GM21529 (cell line): ENCODE measurements at regions not wholly inside any gene's neighbourhood (a gene's known extent, or its start where the extent isn't known, plus 50 kb on each side); places are given as distances from the start of the nearest gene placed in this dataset.
A peak's percentile ranks its signal among the peaks of the same experiment; 100 is the strongest.
"Not testable (repeated sequence)": the region's sequence is repeated elsewhere in the genome, so short reads cannot be mapped to it uniquely, and the experiment has no call there.

Experiments
- ATAC-seq: cut with Tn5 transposase; IDR thresholded peaks from one replicate; pipeline ENCODE4 v1.9.1; 2021; ENCODE audit not compliant: unreplicated experiment

GRCh38 chr6:80531681-80532619 is 425.5 kb downstream of the BCKDHB start:
- no peak for ATAC-seq

- ATAC-seq, result no peak
These were observed 423.6 kb downstream of the BCKDHB start for GRCh38 chr6:80530103-80530502.

- no peak for ATAC-seq
These were observed 421.6 kb downstream of the BCKDHB start for GRCh38 chr6:80528115-80528514.

- no peak for ATAC-seq
These were observed 421.1 kb downstream of the BCKDHB start for GRCh38 chr6:80527552-80528052.

- no peak for ATAC-seq
These were observed 417.1 kb downstream of the BCKDHB start for GRCh38 chr6:80523531-80523997.

DNA sequence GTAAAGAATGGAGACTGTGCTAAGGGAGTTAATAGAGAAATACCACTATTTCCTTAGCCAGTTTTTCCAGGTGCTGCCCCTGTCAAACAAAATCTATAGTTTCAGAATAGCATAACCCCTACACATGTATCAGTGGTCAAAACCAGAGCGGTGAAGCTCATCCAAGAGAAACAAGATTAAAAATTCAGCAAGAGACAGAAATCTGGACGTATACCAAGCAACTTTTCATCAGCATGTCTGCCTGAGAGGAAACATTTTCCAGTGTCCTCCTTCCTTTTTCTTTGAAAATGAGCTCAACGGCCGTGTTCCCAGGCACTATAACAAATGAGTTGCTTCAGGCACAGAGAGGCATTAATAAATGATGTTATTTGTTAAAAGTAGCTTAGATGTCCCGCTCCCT is 416.5 kb downstream of the BCKDHB start:
- no peak for ATAC-seq

GRCh38 chr6:80522576-80522975 is 416.1 kb downstream of the BCKDHB start:
- ATAC-seq, result no peak

DNA sequence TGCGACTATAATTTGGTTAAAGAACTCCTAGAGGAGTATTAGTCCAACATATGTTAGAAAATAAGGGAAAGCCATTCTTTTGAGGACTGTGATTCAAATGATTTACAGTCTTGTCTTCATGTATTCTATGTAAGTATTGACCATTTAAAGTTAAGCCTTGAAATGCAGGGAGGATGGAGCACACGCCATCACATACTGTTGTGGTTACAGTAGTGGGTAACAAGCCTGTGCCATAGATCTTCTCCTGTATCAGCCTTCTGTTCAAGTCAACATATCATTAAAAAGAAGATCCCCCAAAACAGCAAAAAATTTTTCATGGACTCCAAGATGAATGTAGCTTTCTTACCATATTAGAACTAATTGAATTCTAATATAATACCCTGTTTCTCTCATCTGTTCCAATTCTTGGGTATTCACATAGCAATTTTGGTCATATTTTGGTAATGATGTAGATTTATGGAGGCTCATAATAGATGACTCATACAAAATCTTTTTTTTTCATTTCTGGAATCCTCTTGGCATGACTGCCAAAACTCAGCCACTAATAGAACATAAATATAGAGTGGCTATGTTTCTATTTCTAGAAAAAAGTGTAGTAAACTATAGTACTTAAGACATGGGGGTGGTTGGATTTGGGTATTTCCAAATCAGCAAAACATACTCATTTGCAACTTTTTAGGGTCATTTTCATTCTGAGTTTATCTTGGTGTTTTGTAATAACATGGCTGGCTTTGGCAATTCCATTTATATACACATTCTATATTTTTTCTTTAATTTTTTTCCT is 413.5 kb downstream of the BCKDHB start:
- no peak for ATAC-seq

GRCh38 chr6:80517525-80517924 is 411.1 kb downstream of the BCKDHB start:
- ATAC-seq, result no peak

DNA sequence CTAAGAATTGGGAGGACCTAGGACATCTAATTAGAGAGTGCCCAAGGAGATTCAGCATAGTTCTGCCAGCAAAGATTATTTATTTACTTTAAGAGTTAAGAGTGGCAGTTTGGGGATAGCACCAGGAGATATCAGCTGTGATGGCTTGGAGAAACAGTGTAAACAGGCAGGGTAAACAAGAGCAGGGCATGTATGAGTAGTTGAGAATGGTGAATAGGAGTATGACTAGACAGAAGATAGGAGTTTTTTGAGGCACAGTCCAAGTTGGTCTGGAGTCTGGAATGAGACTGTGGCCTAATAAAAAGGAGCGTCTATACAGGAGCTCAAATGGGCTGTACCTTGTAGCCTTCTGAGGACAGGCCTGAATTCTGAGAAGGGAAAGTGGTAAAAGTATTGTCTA is 404.1 kb downstream of the BCKDHB start:
- not testable (repeated sequence) for ATAC-seq

GRCh38 chr6:80508885-80509630 is 402.6 kb downstream of the BCKDHB start:
- ATAC-seq, result no peak

DNA sequence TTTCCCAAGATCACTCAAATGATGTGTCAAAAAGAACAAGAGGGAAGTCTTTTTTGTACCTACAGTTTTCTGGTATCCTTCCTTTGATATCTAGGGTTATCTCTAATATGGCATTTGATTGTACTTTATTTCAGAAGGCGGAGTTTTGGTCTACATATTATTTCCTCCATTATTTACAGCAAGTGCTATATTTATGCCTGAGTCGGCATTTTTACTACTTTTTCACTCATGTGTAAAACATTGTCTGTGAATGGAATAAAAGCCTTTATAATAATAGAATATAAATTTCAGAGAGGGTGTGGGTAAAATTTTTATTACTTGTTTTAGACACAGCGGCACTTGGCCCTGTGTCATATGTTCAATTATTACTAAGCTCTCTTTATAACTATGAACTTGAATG is 398.4 kb downstream of the BCKDHB start:
- no peak for ATAC-seq

GRCh38 chr6:80503660-80504059 is 397.2 kb downstream of the BCKDHB start:
- ATAC-seq, result no peak

DNA sequence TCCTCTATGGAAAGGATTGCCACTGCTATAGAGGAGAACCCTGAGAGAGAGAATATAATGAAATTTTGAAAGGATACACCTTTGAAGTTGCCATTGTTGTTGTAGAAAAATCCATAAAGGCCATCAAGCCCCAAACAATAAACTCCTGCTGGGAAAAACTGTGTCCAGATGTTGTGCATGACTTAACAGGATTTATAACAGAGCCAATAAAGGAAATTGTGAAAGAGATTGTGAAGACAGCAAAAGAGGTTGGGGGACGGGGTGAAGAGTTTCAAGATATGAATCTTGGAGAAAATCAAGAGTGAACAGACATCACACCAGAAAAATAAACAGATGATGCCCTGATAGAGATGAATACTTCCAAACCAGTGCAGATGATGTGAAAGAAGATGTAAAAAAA is 396.4 kb downstream of the BCKDHB start:
- no peak for ATAC-seq

- ATAC-seq, result no peak
These were observed 395.2 kb downstream of the BCKDHB start for GRCh38 chr6:80501636-80502035.

DNA sequence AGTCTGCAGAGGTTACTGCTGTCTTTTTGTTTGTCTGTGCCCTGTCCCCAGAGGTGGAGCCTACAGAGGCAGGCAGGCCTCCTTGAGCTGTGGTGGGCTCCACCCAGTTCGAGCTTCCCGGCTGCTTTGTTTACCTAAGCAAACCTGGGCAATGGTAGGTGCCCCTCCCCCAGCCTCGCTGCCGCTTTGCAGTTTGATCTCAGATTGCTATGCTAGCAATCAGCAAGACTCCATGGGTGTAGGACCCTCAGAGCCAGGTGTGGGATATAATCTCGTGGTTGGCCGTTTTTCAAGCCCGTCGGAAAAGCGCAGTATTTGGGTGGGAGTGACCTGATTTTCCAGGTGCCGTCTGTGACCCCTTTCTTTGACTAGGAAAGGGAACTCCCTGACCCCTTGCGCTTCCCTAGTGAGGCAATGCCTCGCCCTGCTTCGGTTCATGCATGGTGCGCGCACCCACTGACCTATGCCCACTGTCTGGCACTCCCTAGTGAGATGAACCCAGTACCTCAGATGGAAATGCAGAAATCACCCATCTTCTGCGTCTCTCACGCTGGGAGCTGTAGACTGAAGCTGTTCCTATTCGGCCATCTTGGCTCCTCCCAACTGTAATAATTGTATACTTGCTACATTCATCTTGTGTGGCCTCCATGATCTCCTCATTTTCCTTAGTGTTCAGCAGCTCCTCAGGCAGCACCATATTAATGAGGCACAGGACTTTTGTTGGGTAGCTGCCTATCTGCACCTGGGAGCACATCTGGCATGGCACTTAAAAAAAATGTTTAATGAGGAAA is 391.4 kb downstream of the BCKDHB start:
- not testable (repeated sequence) for ATAC-seq

- no peak for ATAC-seq
These were observed 383.6 kb downstream of the BCKDHB start for GRCh38 chr6:80489911-80490635.

GRCh38 chr6:80488190-80488589 is 381.7 kb downstream of the BCKDHB start:
- ATAC-seq, result peak; percentile 59

GRCh38 chr6:80485494-80485893 is 379.0 kb downstream of the BCKDHB start:
- ATAC-seq, result not testable (repeated sequence)
